Naive B cell (primary cell): ENCODE measurements at regions not wholly inside any gene's neighbourhood (a gene's known extent, or its start where the extent isn't known, plus 50 kb on each side); places are given as distances from the start of the nearest gene placed in this dataset.
"Not testable (repeated sequence)": the region's sequence is repeated elsewhere in the genome, so short reads cannot be mapped to it uniquely, and the experiment has no call there.

Source experiments
- ATAC-seq, 2 donors: fragments of 150-1000 bp; cut with Tn5 transposase; 2 replicates each; pipeline ENCODE4 v1.10.0; 2021; ENCODE audit warnings: low read depth in 2 of 2, mild to moderate bottlenecking in 2 of 2, moderate library complexity in 2 of 2
- DNase-seq: peaks from one replicate; pipeline ENCODE4 v3.0.0; 2022
- H3K27ac Mint-ChIP-seq, 6 donors: one replicate each; pipeline ENCODE4 v1.8.0; 2020 to 2022; ENCODE audit warnings: mild to moderate bottlenecking in 6 of 6, mixed read lengths in 6 of 6, moderate library complexity in 5 of 6, inconsistent platforms in 2 of 6
- H3K27me3 Mint-ChIP-seq, 3 donors: one replicate each; pipeline ENCODE4 v1.8.0; 2021 to 2022; ENCODE audit warnings: mixed read lengths in 3 of 3, mild to moderate bottlenecking in 1 of 3
- H3K36me3 Mint-ChIP-seq, 2 donors: one replicate each; pipeline ENCODE4 v1.8.0; 2020 to 2022; ENCODE audit warnings: mixed read lengths in 2 of 2, inconsistent platforms in 1 of 2, mild to moderate bottlenecking in 1 of 2
- H3K4me1 Mint-ChIP-seq, 3 donors: one replicate each; pipeline ENCODE4 v1.8.0; 2020 to 2022; ENCODE audit warnings: mixed read lengths in 3 of 3, inconsistent platforms in 1 of 3, mild to moderate bottlenecking in 1 of 3, moderate library complexity in 1 of 3
- H3K4me3 Mint-ChIP-seq, 8 donors: one replicate each; pipeline ENCODE4 v1.8.0; 2020 to 2022; ENCODE audit warnings: mild to moderate bottlenecking in 8 of 8, mixed read lengths in 8 of 8, moderate library complexity in 8 of 8, inconsistent platforms in 2 of 8
- H3K9me3 Mint-ChIP-seq, 7 donors: one replicate each; pipeline ENCODE4 v1.8.0; 2020 to 2022; ENCODE audit warnings: mixed read lengths in 7 of 7, mild to moderate bottlenecking in 5 of 7, inconsistent platforms in 2 of 7, moderate library complexity in 1 of 7

- not testable (repeated sequence) for H3K4me1 Mint-ChIP-seq, H3K27ac Mint-ChIP-seq, H3K27me3 Mint-ChIP-seq, H3K9me3 Mint-ChIP-seq, H3K4me3 Mint-ChIP-seq, DNase-seq, H3K36me3 Mint-ChIP-seq, ATAC-seq
Observed at GRCh38 chr13:67508275-67508674, 278.1 kb upstream of the PCDH9 start.

- no peak overlapping the region for H3K4me3 Mint-ChIP-seq
- no peaks in the 10 kb centered on the region for H3K27me3 Mint-ChIP-seq
- H3K4me1 Mint-ChIP-seq: no peaks in the 10 kb centered on the region
- H3K36me3 Mint-ChIP-seq: no peaks in the 10 kb centered on the region
- ATAC-seq: no peak
- no peak overlapping the region for H3K27ac Mint-ChIP-seq
- DNase-seq: no peak
- H3K9me3 Mint-ChIP-seq: peaks cover 0 to 4% (median 1%) of the 10 kb centered on the region in 7 donors
Observed at GRCh38 chr13:67506407-67506806, 276.3 kb upstream of the PCDH9 start.

DNA sequence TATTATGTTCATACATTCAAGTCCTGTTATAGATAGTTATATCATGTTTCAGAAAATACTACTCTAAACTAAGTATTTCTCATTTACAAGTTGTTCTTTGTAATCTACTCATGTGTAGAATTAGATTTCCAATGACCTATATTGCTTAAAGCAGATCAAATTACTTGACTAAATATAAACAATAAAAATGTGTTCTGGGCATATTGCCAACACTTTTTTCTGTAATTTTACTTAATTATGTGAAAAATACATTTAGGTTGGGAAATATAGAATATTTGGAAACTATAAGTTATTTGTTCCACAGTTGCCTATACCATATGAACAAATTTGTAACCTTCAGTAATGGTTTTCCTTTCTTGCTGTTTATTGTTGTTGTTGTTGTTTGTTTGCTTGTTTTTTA is 275.2 kb upstream of the PCDH9 start:
- Mint-ChIP-seq H3K4me3 (no peak overlapping the region), H3K9me3 (peaks cover 0 to 10% (median 1%) of the 10 kb centered on the region in 7 donors), H3K4me1 (no peaks in the 10 kb centered on the region), H3K27ac (no peak overlapping the region), H3K27me3 (no peaks in the 10 kb centered on the region), H3K36me3 (no peaks in the 10 kb centered on the region)
- ATAC-seq (no peak), DNase-seq (no peak)

- DNase-seq: no peak
- H3K4me1 Mint-ChIP-seq: no peaks in the 10 kb centered on the region
- no peak for ATAC-seq
- no peak overlapping the region for H3K27ac Mint-ChIP-seq
- peaks cover 0 to 5% (median 0%) of the 10 kb centered on the region in 7 donors for H3K9me3 Mint-ChIP-seq
- H3K27me3 Mint-ChIP-seq: no peaks in the 10 kb centered on the region
- H3K4me3 Mint-ChIP-seq: no peak overlapping the region
- H3K36me3 Mint-ChIP-seq: no peaks in the 10 kb centered on the region
Observed at GRCh38 chr13:67498948-67499347, 268.8 kb upstream of the PCDH9 start.

DNA sequence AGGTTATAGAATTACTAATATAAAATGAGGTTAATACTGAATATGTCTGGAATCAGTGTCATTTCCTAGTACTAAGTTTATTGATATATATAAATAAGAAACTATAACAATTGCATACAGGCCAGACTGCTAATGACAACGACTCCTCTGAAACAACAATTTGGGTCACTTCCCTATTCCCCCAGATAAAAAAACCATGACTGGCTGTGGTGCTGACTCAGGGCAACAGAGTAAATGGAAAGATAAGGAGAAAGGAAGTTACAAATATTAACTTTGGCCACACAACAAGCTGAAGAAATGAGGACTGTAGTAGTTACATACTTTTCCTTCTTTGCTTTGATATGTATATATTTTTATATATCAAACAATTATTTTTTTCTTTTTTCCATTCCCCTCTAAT is 263.7 kb upstream of the PCDH9 start:
- H3K4me1 Mint-ChIP-seq: no peaks in the 10 kb centered on the region
- no peak for ATAC-seq
- H3K9me3 Mint-ChIP-seq: peaks cover 0 to 3% (median 0%) of the 10 kb centered on the region in 7 donors
- no peak overlapping the region for H3K4me3 Mint-ChIP-seq
- H3K36me3 Mint-ChIP-seq: no peaks in the 10 kb centered on the region
- no peaks in the 10 kb centered on the region for H3K27me3 Mint-ChIP-seq
- no peak for DNase-seq
- no peak overlapping the region for H3K27ac Mint-ChIP-seq

GRCh38 chr13:67489016-67489415 is 258.9 kb upstream of the PCDH9 start:
- no peaks in the 10 kb centered on the region for H3K36me3 Mint-ChIP-seq
- no peak overlapping the region for H3K4me3 Mint-ChIP-seq
- no peak for DNase-seq
- H3K4me1 Mint-ChIP-seq: no peaks in the 10 kb centered on the region
- no peak for ATAC-seq
- no peaks in the 10 kb centered on the region for H3K27me3 Mint-ChIP-seq
- no peak overlapping the region for H3K27ac Mint-ChIP-seq
- H3K9me3 Mint-ChIP-seq: no peaks in the 10 kb centered on the region

DNA sequence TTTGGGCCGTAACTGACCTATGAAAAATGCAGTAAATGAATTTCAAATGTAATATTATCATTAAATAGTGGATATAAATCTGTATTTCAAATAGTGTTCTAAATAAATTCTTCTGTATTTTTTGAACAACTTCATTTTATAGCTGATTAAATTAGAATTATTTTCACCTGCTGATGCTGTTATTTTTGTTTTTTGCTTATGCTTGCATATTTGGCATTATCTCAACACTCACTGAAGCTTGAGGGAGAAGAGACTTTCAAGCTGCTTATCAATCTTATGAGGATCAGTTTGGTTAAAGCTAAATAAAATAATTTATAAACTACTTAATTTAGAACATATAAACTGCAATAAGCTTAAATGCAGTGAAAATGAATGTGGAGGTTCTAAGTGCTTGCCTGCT is 251.3 kb upstream of the PCDH9 start:
- H3K4me1 Mint-ChIP-seq: no peaks in the 10 kb centered on the region
- H3K9me3 Mint-ChIP-seq: peaks cover 0 to 6% (median 4%) of the 10 kb centered on the region in 7 donors
- no peak overlapping the region for H3K4me3 Mint-ChIP-seq
- DNase-seq (no peak), ATAC-seq (no peak)
- H3K27ac Mint-ChIP-seq: no peak overlapping the region
- H3K27me3 Mint-ChIP-seq: no peaks in the 10 kb centered on the region
- no peaks in the 10 kb centered on the region for H3K36me3 Mint-ChIP-seq

- Mint-ChIP-seq H3K27me3 (no peaks in the 10 kb centered on the region), H3K4me3 (no peak overlapping the region), H3K4me1 (no peaks in the 10 kb centered on the region), H3K36me3 (no peaks in the 10 kb centered on the region), H3K9me3 (peaks cover 0 to 32% (median 8%) of the 10 kb centered on the region in 7 donors), H3K27ac (no peak overlapping the region)
- ATAC-seq: no peak
- DNase-seq: no peak
Observed at GRCh38 chr13:67474115-67474514, 244.0 kb upstream of the PCDH9 start.

DNA sequence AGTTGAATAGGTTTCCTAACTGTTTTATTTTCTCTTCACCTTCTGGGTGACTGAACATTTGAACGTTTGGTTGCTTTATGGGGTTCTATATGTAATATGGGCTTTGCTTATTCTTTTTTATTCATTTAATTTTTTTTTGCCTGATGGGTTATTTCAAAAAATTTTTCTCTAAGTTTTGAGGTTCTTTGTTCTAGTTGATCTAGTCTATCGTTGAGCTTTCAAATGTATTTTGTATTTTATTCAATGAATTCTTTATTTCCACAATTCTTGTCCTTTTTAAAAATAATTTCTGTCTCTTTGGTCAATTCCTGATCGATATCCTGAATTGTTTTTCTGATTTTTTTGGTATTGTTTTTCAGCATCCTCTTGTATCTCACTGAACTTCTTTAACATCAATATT is 239.5 kb upstream of the PCDH9 start:
- H3K27me3 Mint-ChIP-seq: no peaks in the 10 kb centered on the region
- ATAC-seq (no peak), DNase-seq (no peak)
- H3K4me3 Mint-ChIP-seq: no peak overlapping the region
- H3K36me3 Mint-ChIP-seq: no peaks in the 10 kb centered on the region
- peaks cover 5 to 39% (median 14%) of the 10 kb centered on the region in 7 donors for H3K9me3 Mint-ChIP-seq
- no peak overlapping the region for H3K27ac Mint-ChIP-seq
- H3K4me1 Mint-ChIP-seq: no peaks in the 10 kb centered on the region

DNA sequence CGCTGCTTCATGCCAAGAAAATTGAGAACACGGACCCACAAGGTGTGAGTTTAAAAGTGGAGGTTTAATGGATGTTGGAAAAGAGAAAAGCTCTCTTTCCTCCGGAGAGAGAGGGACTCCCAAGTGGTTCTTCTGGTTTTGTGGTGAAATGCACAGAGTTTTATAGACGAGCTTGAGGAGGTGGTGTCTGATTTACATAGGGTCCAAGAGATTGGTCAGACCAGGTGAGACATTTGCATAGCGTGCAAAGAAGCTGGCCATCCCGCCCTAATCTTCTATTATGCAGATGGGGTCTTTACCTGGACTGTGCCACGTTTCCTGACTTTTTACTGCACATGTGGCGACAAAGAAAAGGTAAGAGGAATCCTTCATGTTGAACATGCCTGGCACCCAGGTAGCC is 236.4 kb upstream of the PCDH9 start:
- no peaks in the 10 kb centered on the region for H3K27me3 Mint-ChIP-seq
- H3K27ac Mint-ChIP-seq: no peak overlapping the region
- peaks cover 5 to 36% (median 11%) of the 10 kb centered on the region in 7 donors for H3K9me3 Mint-ChIP-seq
- no peak for DNase-seq
- no peak overlapping the region for H3K4me3 Mint-ChIP-seq
- no peaks in the 10 kb centered on the region for H3K4me1 Mint-ChIP-seq
- ATAC-seq: no peak
- H3K36me3 Mint-ChIP-seq: no peaks in the 10 kb centered on the region

DNA sequence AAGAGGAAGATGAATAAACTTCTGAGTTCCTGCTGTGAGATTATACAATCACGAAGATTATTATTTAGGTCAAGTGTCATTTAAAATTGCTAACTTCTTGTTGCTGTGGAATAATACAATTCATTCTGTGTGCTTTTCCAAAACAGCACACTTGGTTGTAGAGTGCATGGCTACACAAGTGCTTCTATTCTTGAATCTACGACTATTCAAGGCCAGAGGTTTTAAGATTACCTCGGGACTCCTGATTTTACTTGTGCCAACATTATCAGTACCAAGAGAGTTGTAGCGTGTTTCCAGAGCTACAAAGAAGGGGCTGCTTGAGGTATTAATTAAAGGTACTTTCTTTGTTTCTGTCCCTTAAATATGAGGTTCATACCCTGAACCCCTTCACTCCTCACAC is 234.0 kb upstream of the PCDH9 start:
- Mint-ChIP-seq H3K27me3 (no peaks in the 10 kb centered on the region), H3K27ac (no peak overlapping the region), H3K4me3 (no peak overlapping the region), H3K36me3 (no peaks in the 10 kb centered on the region), H3K9me3 (peaks cover under 1 to 15% (median 6%) of the 10 kb centered on the region in 7 donors), H3K4me1 (no peaks in the 10 kb centered on the region)
- no peak for ATAC-seq
- no peak for DNase-seq

DNA sequence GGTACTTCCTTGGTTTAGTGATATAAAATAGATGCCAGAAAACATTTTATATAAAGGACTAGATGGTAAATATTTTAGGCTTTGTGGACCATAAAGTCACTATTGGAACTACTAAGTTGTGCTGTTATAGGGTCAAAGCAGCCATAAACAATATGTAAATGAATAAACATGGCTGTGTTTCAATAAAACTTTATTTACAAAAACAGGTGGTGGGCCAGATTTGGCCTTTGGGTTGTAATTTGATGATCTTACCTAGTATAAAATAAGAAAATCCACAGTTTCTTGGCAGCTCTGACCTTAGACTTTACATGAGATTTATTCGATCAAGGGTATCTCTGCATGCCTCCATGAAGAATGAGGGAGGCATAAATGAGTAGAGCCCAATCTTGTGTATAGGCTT is 232.0 kb upstream of the PCDH9 start:
- ATAC-seq: no peak
- H3K4me3 Mint-ChIP-seq: no peak overlapping the region
- no peaks in the 10 kb centered on the region for H3K4me1 Mint-ChIP-seq
- H3K27ac Mint-ChIP-seq: no peak overlapping the region
- H3K27me3 Mint-ChIP-seq: no peaks in the 10 kb centered on the region
- no peak for DNase-seq
- no peaks in the 10 kb centered on the region for H3K36me3 Mint-ChIP-seq
- H3K9me3 Mint-ChIP-seq: peaks cover 0 to 3% (median 0%) of the 10 kb centered on the region in 7 donors

GRCh38 chr13:67452526-67452925 is 222.4 kb upstream of the PCDH9 start:
- peaks cover 0 to 17% (median 13%) of the 10 kb centered on the region in 7 donors for H3K9me3 Mint-ChIP-seq
- H3K27ac Mint-ChIP-seq, H3K4me3 Mint-ChIP-seq, H3K36me3 Mint-ChIP-seq, H3K4me1 Mint-ChIP-seq, ATAC-seq, H3K27me3 Mint-ChIP-seq, DNase-seq: not testable (repeated sequence)

GRCh38 chr13:67445436-67445835 is 215.3 kb upstream of the PCDH9 start:
- Mint-ChIP-seq H3K4me3 (no peak overlapping the region), H3K9me3 (peaks cover 0 to 3% (median 0%) of the 10 kb centered on the region in 7 donors), H3K4me1 (no peaks in the 10 kb centered on the region), H3K27me3 (no peaks in the 10 kb centered on the region), H3K36me3 (no peaks in the 10 kb centered on the region), H3K27ac (no peak overlapping the region)
- DNase-seq: no peak
- no peak for ATAC-seq

DNA sequence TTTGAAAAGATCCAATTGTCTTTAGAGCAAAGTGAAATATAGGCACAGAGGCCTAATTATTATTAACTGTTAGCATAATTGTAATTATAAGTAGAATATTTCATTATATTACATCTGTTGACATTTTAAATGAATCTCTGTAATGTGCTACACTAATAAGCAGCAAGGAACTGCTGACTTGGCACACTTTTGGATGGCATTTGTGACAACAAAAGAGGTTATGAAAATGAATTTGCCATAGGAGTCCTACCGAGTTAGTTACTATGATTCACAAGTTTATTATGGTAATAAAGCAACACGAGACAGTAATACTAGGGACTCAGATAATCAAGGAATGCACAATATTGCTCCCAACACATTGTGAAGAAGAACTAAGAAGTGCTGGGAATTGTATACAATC is 213.8 kb upstream of the PCDH9 start:
- ATAC-seq: no peak
- H3K4me3 Mint-ChIP-seq: no peak overlapping the region
- no peaks in the 10 kb centered on the region for H3K27me3 Mint-ChIP-seq
- no peaks in the 10 kb centered on the region for H3K4me1 Mint-ChIP-seq
- H3K9me3 Mint-ChIP-seq: peaks cover 0 to 3% (median 0%) of the 10 kb centered on the region in 7 donors
- H3K27ac Mint-ChIP-seq: no peak overlapping the region
- no peak for DNase-seq
- no peaks in the 10 kb centered on the region for H3K36me3 Mint-ChIP-seq
